ENCODE measurements at regions not wholly inside any gene's neighbourhood (a gene's known extent, or its start where the extent isn't known, plus 50 kb on each side); places are given as distances from the start of the nearest gene placed in this dataset.

GRCh38 chr6:33921745-33922144, 117.9 kb upstream of the MLN start:
- no peaks in the 10 kb centered on the region for H3K79me2 ChIP-seq (ENCODE audit: control insufficient read depth, insufficient read depth, low read length, unreplicated experiment)
- H3K36me3 ChIP-seq (ENCODE audit: insufficient read depth, low read length), result no peaks in the 10 kb centered on the region
- H3K27me3 ChIP-seq (ENCODE audit: insufficient read depth, low read length), result peaks cover 7% of the 10 kb centered on the region
- H2AFZ ChIP-seq (ENCODE audit: low read length, unreplicated experiment), result no peak overlapping the region
- no peak overlapping the region for H3K4me3 ChIP-seq (ENCODE audit: low read depth, low read length)
- no peaks in the 10 kb centered on the region for H3K4me1 ChIP-seq (ENCODE audit: control insufficient read depth, insufficient read depth, low read length, unreplicated experiment)
- H3K27ac ChIP-seq (ENCODE audit: low read depth, low read length), result no peak overlapping the region

GRCh38 chr6:33918175-33918695, 114.4 kb upstream of the MLN start:
- no peaks in the 10 kb centered on the region for H3K79me2 ChIP-seq (ENCODE audit: control insufficient read depth, insufficient read depth, low read length, unreplicated experiment)
- no peak overlapping the region for H2AFZ ChIP-seq (ENCODE audit: low read length, unreplicated experiment)
- no peaks in the 10 kb centered on the region for H3K36me3 ChIP-seq (ENCODE audit: insufficient read depth, low read length)
- H3K27ac ChIP-seq (ENCODE audit: low read depth, low read length), result no peak overlapping the region
- H3K27me3 ChIP-seq (ENCODE audit: insufficient read depth, low read length), result peaks cover 37% of the 10 kb centered on the region
- H3K4me1 ChIP-seq (ENCODE audit: control insufficient read depth, insufficient read depth, low read length, unreplicated experiment), result no peaks in the 10 kb centered on the region
- no peak overlapping the region for H3K4me3 ChIP-seq (ENCODE audit: low read depth, low read length)

- H3K79me2 ChIP-seq (ENCODE audit: control insufficient read depth, insufficient read depth, low read length, unreplicated experiment), result no peaks in the 10 kb centered on the region
- H2AFZ ChIP-seq (ENCODE audit: low read length, unreplicated experiment), result no peak overlapping the region
- H3K27ac ChIP-seq (ENCODE audit: low read depth, low read length), result no peak overlapping the region
- H3K4me3 ChIP-seq (ENCODE audit: low read depth, low read length), result no peak overlapping the region
- H3K4me1 ChIP-seq (ENCODE audit: control insufficient read depth, insufficient read depth, low read length, unreplicated experiment), result no peaks in the 10 kb centered on the region
- peaks cover 56% of the 10 kb centered on the region for H3K27me3 ChIP-seq (ENCODE audit: insufficient read depth, low read length)
- H3K36me3 ChIP-seq (ENCODE audit: insufficient read depth, low read length), result no peaks in the 10 kb centered on the region
Observed at GRCh38 chr6:33915134-33915533, 111.3 kb upstream of the MLN start.

- Histone ChIP-seq H2AFZ (ENCODE audit: low read length, unreplicated experiment) (no peak overlapping the region), H3K4me3 (ENCODE audit: low read depth, low read length) (no peak overlapping the region), H3K4me1 (ENCODE audit: control insufficient read depth, insufficient read depth, low read length, unreplicated experiment) (no peaks in the 10 kb centered on the region), H3K27ac (ENCODE audit: low read depth, low read length) (no peak overlapping the region), H3K36me3 (ENCODE audit: insufficient read depth, low read length) (no peaks in the 10 kb centered on the region), H3K79me2 (ENCODE audit: control insufficient read depth, insufficient read depth, low read length, unreplicated experiment) (no peaks in the 10 kb centered on the region), H3K27me3 (ENCODE audit: insufficient read depth, low read length) (peaks cover 56% of the 10 kb centered on the region)
Observed at GRCh38 chr6:33914645-33915044, 110.8 kb upstream of the MLN start.

- Histone ChIP-seq H3K27ac (ENCODE audit: low read depth, low read length) (no peak overlapping the region), H3K4me1 (ENCODE audit: control insufficient read depth, insufficient read depth, low read length, unreplicated experiment) (no peaks in the 10 kb centered on the region), H2AFZ (ENCODE audit: low read length, unreplicated experiment) (no peak overlapping the region)
Observed at GRCh38 chr6:33912195-33912594, 108.4 kb upstream of the MLN start.

GRCh38 chr6:33911488-33911887, 107.7 kb upstream of the MLN start:
- Histone ChIP-seq H2AFZ (ENCODE audit: low read length, unreplicated experiment) (no peak overlapping the region), H3K4me3 (ENCODE audit: low read depth, low read length) (no peak overlapping the region), H3K4me1 (ENCODE audit: control insufficient read depth, insufficient read depth, low read length, unreplicated experiment) (no peaks in the 10 kb centered on the region), H3K27ac (ENCODE audit: low read depth, low read length) (no peak overlapping the region), H3K27me3 (ENCODE audit: insufficient read depth, low read length) (peaks cover 49% of the 10 kb centered on the region), H3K79me2 (ENCODE audit: control insufficient read depth, insufficient read depth, low read length, unreplicated experiment) (no peaks in the 10 kb centered on the region), H3K36me3 (ENCODE audit: insufficient read depth, low read length) (no peaks in the 10 kb centered on the region)

More at GRCh38 chr6:33912195-33912594, 108.4 kb upstream of the MLN start:
- no peaks in the 10 kb centered on the region for H3K79me2 ChIP-seq (ENCODE audit: control insufficient read depth, insufficient read depth, low read length, unreplicated experiment)
- no peak overlapping the region for H3K4me3 ChIP-seq (ENCODE audit: low read depth, low read length)
- peaks cover 50% of the 10 kb centered on the region for H3K27me3 ChIP-seq (ENCODE audit: insufficient read depth, low read length)
- no peaks in the 10 kb centered on the region for H3K36me3 ChIP-seq (ENCODE audit: insufficient read depth, low read length)

GRCh38 chr6:33910594-33910993, 106.8 kb upstream of the MLN start:
- no peaks in the 10 kb centered on the region for H3K36me3 ChIP-seq (ENCODE audit: insufficient read depth, low read length)
- H3K27me3 ChIP-seq (ENCODE audit: insufficient read depth, low read length), result peaks cover 50% of the 10 kb centered on the region
- H2AFZ ChIP-seq (ENCODE audit: low read length, unreplicated experiment), result no peak overlapping the region
- no peaks in the 10 kb centered on the region for H3K79me2 ChIP-seq (ENCODE audit: control insufficient read depth, insufficient read depth, low read length, unreplicated experiment)
- no peak overlapping the region for H3K4me3 ChIP-seq (ENCODE audit: low read depth, low read length)
- no peaks in the 10 kb centered on the region for H3K4me1 ChIP-seq (ENCODE audit: control insufficient read depth, insufficient read depth, low read length, unreplicated experiment)
- H3K27ac ChIP-seq (ENCODE audit: low read depth, low read length), result no peak overlapping the region

GRCh38 chr6:33909737-33910136, 105.9 kb upstream of the MLN start:
- Histone ChIP-seq H2AFZ (ENCODE audit: low read length, unreplicated experiment) (no peak overlapping the region), H3K27ac (ENCODE audit: low read depth, low read length) (no peak overlapping the region), H3K79me2 (ENCODE audit: control insufficient read depth, insufficient read depth, low read length, unreplicated experiment) (no peaks in the 10 kb centered on the region), H3K4me3 (ENCODE audit: low read depth, low read length) (no peak overlapping the region), H3K4me1 (ENCODE audit: control insufficient read depth, insufficient read depth, low read length, unreplicated experiment) (no peaks in the 10 kb centered on the region), H3K36me3 (ENCODE audit: insufficient read depth, low read length) (no peaks in the 10 kb centered on the region), H3K27me3 (ENCODE audit: insufficient read depth, low read length) (peaks cover 50% of the 10 kb centered on the region)

GRCh38 chr6:33908025-33908424, 104.2 kb upstream of the MLN start:
- Histone ChIP-seq H3K36me3 (ENCODE audit: insufficient read depth, low read length) (no peaks in the 10 kb centered on the region), H3K27ac (ENCODE audit: low read depth, low read length) (no peak overlapping the region), H3K4me1 (ENCODE audit: control insufficient read depth, insufficient read depth, low read length, unreplicated experiment) (no peaks in the 10 kb centered on the region), H3K4me3 (ENCODE audit: low read depth, low read length) (no peak overlapping the region), H3K27me3 (ENCODE audit: insufficient read depth, low read length) (peaks cover 46% of the 10 kb centered on the region), H3K79me2 (ENCODE audit: control insufficient read depth, insufficient read depth, low read length, unreplicated experiment) (no peaks in the 10 kb centered on the region), H2AFZ (ENCODE audit: low read length, unreplicated experiment) (no peak overlapping the region)

- H3K27ac ChIP-seq (ENCODE audit: low read depth, low read length), result no peak overlapping the region
- no peaks in the 10 kb centered on the region for H3K79me2 ChIP-seq (ENCODE audit: control insufficient read depth, insufficient read depth, low read length, unreplicated experiment)
- H3K4me3 ChIP-seq (ENCODE audit: low read depth, low read length), result no peak overlapping the region
- no peaks in the 10 kb centered on the region for H3K36me3 ChIP-seq (ENCODE audit: insufficient read depth, low read length)
- H3K4me1 ChIP-seq (ENCODE audit: control insufficient read depth, insufficient read depth, low read length, unreplicated experiment), result no peaks in the 10 kb centered on the region
- peaks cover 49% of the 10 kb centered on the region for H3K27me3 ChIP-seq (ENCODE audit: insufficient read depth, low read length)
- no peak overlapping the region for H2AFZ ChIP-seq (ENCODE audit: low read length, unreplicated experiment)
Observed at GRCh38 chr6:33907227-33907626, 103.4 kb upstream of the MLN start.

GRCh38 chr6:33906439-33906838, 102.6 kb upstream of the MLN start:
- H2AFZ ChIP-seq (ENCODE audit: low read length, unreplicated experiment), result no peak overlapping the region
- no peaks in the 10 kb centered on the region for H3K79me2 ChIP-seq (ENCODE audit: control insufficient read depth, insufficient read depth, low read length, unreplicated experiment)
- no peak overlapping the region for H3K27ac ChIP-seq (ENCODE audit: low read depth, low read length)
- peaks cover 51% of the 10 kb centered on the region for H3K27me3 ChIP-seq (ENCODE audit: insufficient read depth, low read length)
- H3K36me3 ChIP-seq (ENCODE audit: insufficient read depth, low read length), result no peaks in the 10 kb centered on the region
- H3K4me3 ChIP-seq (ENCODE audit: low read depth, low read length), result no peak overlapping the region
- H3K4me1 ChIP-seq (ENCODE audit: control insufficient read depth, insufficient read depth, low read length, unreplicated experiment), result no peaks in the 10 kb centered on the region

All from ACC112 (cell line).